Skeletal muscle satellite cell (primary cell): ENCODE measurements at regions not wholly inside any gene's neighbourhood (a gene's known extent, or its start where the extent isn't known, plus 50 kb on each side); places are given as distances from the start of the nearest gene placed in this dataset.

Experiments
- H3K27me3 ChIP-seq: 2 replicates; pipeline ENCODE4 v1.7.0; 2013; ENCODE audit warnings: low read length; ENCODE audit not compliant: control insufficient read depth, insufficient read depth
- H3K36me3 ChIP-seq: 2 replicates; pipeline ENCODE4 v1.7.0; 2013; ENCODE audit warnings: mild to moderate bottlenecking, control low read depth, low read length; ENCODE audit not compliant: insufficient read depth
- H3K4me1 ChIP-seq: 2 replicates; pipeline ENCODE4 v1.7.0; 2013; ENCODE audit warnings: low read length; ENCODE audit not compliant: control insufficient read depth, insufficient read depth
- H3K4me2 ChIP-seq: 2 replicates; pipeline ENCODE4 v1.7.0; 2013; ENCODE audit warnings: mild to moderate bottlenecking, low read length
- H3K4me3 ChIP-seq: 2 replicates; pipeline ENCODE4 v1.7.0; 2013; ENCODE audit warnings: low read length
- H3K9ac ChIP-seq: 2 replicates; pipeline ENCODE4 v1.7.0; 2013; ENCODE audit warnings: mild to moderate bottlenecking, low read depth, low read length, moderate library complexity
- H3K9me3 ChIP-seq: replicated peaks from 2 replicates; pipeline ENCODE4 v1.7.0; 2013; ENCODE audit warnings: mild to moderate bottlenecking, control low read depth, low read length

- Histone ChIP-seq H3K27me3 (no peaks in the 10 kb centered on the region), H3K4me3 (no peak overlapping the region)
Observed at GRCh38 chr13:40074338-40074737, 418.9 kb downstream of the COG6 start.

GRCh38 chr13:40075281-40075680 lies 419.8 kb downstream of the COG6 start:
- H3K4me2 ChIP-seq: no peak overlapping the region
- no peaks in the 10 kb centered on the region for H3K27me3 ChIP-seq
- H3K4me3 ChIP-seq: no peak overlapping the region
- no peak overlapping the region for H3K9ac ChIP-seq
- H3K36me3 ChIP-seq: no peaks in the 10 kb centered on the region
- H3K4me1 ChIP-seq: no peaks in the 10 kb centered on the region
- H3K9me3 ChIP-seq: no peaks in the 10 kb centered on the region

More at GRCh38 chr13:40074338-40074737, 418.9 kb downstream of the COG6 start:
- no peaks in the 10 kb centered on the region for H3K4me1 ChIP-seq
- H3K4me2 ChIP-seq: no peak overlapping the region
- no peaks in the 10 kb centered on the region for H3K36me3 ChIP-seq
- H3K9me3 ChIP-seq: no peaks in the 10 kb centered on the region
- H3K9ac ChIP-seq: no peak overlapping the region

DNA sequence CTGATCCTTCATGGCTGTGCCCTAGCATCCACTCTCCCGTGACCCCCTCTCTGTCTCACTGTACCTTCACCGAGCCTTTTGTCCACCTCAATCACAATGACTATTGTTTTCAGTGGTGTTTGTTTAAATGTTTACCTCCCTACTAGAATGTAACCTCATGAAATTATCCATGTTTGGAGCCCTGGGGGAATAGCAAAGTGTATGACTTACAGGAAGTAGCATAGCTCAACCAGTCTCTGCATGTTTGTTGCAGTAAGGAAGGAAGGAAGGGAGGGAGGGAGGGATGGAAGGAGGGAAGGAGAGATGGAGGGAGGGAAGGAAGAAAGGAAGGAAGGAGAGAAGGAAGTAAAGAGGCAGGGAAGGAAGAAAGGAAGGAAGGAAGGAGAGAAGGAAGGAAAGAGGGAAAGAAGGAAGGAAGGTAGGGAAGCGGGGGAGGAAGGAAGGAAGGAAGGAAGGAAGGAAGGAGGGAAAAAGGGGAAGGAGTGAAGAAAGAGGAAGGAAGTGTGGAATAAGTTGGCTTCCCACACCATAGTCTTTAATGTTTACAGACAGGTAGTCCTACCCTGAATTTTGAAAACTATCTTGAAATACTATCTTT lies 421.4 kb downstream of the COG6 start:
- Histone ChIP-seq H3K9me3 (no peaks in the 10 kb centered on the region), H3K27me3 (no peaks in the 10 kb centered on the region), H3K4me1 (no peaks in the 10 kb centered on the region), H3K9ac (no peak overlapping the region), H3K4me3 (no peak overlapping the region), H3K36me3 (no peaks in the 10 kb centered on the region), H3K4me2 (no peak overlapping the region)

- no peaks in the 10 kb centered on the region for H3K27me3 ChIP-seq
- no peak overlapping the region for H3K9ac ChIP-seq
- H3K36me3 ChIP-seq: no peaks in the 10 kb centered on the region
- no peaks in the 10 kb centered on the region for H3K9me3 ChIP-seq
- H3K4me1 ChIP-seq: no peaks in the 10 kb centered on the region
- no peak overlapping the region for H3K4me3 ChIP-seq
- H3K4me2 ChIP-seq: no peak overlapping the region
Observed at GRCh38 chr13:40077396-40078027, 422.1 kb downstream of the COG6 start.

DNA sequence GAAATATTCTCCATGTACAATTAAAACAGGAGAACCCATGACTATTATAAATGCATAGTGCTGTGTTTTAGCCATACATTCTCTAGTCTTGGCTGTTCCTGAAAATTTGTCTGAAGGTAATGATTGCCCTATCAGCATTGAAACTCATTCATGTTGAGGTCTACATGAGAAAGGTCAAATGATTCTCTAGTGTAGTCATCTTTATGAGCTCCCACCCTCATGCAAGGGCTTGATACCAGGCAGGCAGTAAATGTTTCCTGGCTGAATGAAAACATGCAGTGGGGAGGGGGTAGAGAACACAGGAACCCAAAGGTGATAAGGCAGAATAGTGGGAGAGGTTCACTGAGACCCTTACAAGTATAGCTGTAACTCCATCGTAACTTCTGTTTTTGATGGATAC lies 424.3 kb downstream of the COG6 start:
- Histone ChIP-seq H3K9me3 (no peaks in the 10 kb centered on the region), H3K4me1 (no peaks in the 10 kb centered on the region), H3K27me3 (no peaks in the 10 kb centered on the region), H3K4me2 (no peak overlapping the region), H3K4me3 (no peak overlapping the region), H3K36me3 (no peaks in the 10 kb centered on the region), H3K9ac (no peak overlapping the region)

GRCh38 chr13:40080676-40081075 lies 425.2 kb downstream of the COG6 start:
- Histone ChIP-seq H3K9ac (no peak overlapping the region), H3K9me3 (no peaks in the 10 kb centered on the region), H3K4me1 (no peaks in the 10 kb centered on the region), H3K4me3 (no peak overlapping the region), H3K4me2 (no peak overlapping the region), H3K27me3 (no peaks in the 10 kb centered on the region), H3K36me3 (no peaks in the 10 kb centered on the region)

DNA sequence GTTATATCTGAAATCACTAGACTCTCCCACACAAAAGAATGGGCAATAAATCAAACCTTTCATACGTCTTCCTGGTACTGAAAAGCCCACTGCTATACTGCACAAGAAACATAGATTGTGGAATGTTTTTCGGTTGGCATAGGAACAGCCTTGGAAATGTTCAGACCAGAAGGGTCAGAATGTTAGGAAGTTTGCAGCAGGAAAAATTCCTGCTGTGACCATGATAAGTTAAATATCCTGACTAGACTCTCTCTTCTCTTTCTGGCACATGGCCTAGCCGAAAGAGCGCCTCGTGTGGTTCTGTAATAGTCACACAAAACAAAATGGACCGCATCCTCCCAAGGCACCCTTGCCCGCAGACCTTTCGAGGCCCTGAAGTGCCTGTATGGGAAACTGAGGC lies 427.2 kb downstream of the COG6 start:
- H3K4me3 ChIP-seq: no peak overlapping the region
- no peaks in the 10 kb centered on the region for H3K9me3 ChIP-seq
- H3K36me3 ChIP-seq: no peaks in the 10 kb centered on the region
- no peak overlapping the region for H3K9ac ChIP-seq
- no peak overlapping the region for H3K4me2 ChIP-seq
- no peaks in the 10 kb centered on the region for H3K27me3 ChIP-seq
- no peaks in the 10 kb centered on the region for H3K4me1 ChIP-seq

- H3K9ac ChIP-seq: no peak overlapping the region
- no peaks in the 10 kb centered on the region for H3K9me3 ChIP-seq
- no peak overlapping the region for H3K4me3 ChIP-seq
- no peaks in the 10 kb centered on the region for H3K36me3 ChIP-seq
- H3K4me1 ChIP-seq: no peaks in the 10 kb centered on the region
- H3K4me2 ChIP-seq: no peak overlapping the region
- H3K27me3 ChIP-seq: no peaks in the 10 kb centered on the region
Observed at GRCh38 chr13:40083841-40084240, 428.4 kb downstream of the COG6 start.

- no peaks in the 10 kb centered on the region for H3K36me3 ChIP-seq
- H3K4me3 ChIP-seq: no peak overlapping the region
- no peaks in the 10 kb centered on the region for H3K4me1 ChIP-seq
- no peaks in the 10 kb centered on the region for H3K27me3 ChIP-seq
- H3K9ac ChIP-seq: no peak overlapping the region
- H3K4me2 ChIP-seq: no peak overlapping the region
- no peaks in the 10 kb centered on the region for H3K9me3 ChIP-seq
Observed at GRCh38 chr13:40084934-40085333, 429.5 kb downstream of the COG6 start.

GRCh38 chr13:40087091-40088002 lies 431.9 kb downstream of the COG6 start:
- H3K36me3 ChIP-seq: no peaks in the 10 kb centered on the region
- no peaks in the 10 kb centered on the region for H3K9me3 ChIP-seq
- H3K4me2 ChIP-seq: no peak overlapping the region
- no peaks in the 10 kb centered on the region for H3K4me1 ChIP-seq
- H3K4me3 ChIP-seq: no peak overlapping the region
- H3K9ac ChIP-seq: no peak overlapping the region
- H3K27me3 ChIP-seq: peaks cover 7% of the 10 kb centered on the region

DNA sequence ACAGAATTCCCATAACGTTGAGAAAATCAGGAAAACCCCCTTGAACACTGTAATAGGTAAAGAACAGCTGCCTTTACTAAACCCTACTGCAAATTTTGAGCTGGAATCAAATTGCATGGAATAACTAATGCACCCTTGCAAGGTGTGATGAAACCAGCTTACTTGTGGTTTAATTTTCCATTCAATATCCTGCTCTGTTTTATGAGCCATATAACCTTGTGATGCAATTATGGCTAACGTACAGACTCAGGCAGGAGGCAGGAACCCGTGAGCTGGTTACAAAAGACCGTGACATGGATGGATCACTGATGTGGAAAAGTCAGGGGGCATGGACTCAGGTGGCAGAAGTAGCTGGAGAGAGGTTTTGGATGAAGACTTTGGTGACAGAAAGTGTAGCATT lies 438.6 kb downstream of the COG6 start:
- no peak overlapping the region for H3K4me2 ChIP-seq
- H3K4me1 ChIP-seq: no peaks in the 10 kb centered on the region
- no peak overlapping the region for H3K4me3 ChIP-seq
- no peak overlapping the region for H3K9ac ChIP-seq
- H3K27me3 ChIP-seq: peaks cover 7% of the 10 kb centered on the region
- no peaks in the 10 kb centered on the region for H3K9me3 ChIP-seq
- no peaks in the 10 kb centered on the region for H3K36me3 ChIP-seq
